ENCODE measurements at regions not wholly inside any gene's neighbourhood (a gene's known extent, or its start where the extent isn't known, plus 50 kb on each side); places are given as distances from the start of the nearest gene placed in this dataset.

DNA sequence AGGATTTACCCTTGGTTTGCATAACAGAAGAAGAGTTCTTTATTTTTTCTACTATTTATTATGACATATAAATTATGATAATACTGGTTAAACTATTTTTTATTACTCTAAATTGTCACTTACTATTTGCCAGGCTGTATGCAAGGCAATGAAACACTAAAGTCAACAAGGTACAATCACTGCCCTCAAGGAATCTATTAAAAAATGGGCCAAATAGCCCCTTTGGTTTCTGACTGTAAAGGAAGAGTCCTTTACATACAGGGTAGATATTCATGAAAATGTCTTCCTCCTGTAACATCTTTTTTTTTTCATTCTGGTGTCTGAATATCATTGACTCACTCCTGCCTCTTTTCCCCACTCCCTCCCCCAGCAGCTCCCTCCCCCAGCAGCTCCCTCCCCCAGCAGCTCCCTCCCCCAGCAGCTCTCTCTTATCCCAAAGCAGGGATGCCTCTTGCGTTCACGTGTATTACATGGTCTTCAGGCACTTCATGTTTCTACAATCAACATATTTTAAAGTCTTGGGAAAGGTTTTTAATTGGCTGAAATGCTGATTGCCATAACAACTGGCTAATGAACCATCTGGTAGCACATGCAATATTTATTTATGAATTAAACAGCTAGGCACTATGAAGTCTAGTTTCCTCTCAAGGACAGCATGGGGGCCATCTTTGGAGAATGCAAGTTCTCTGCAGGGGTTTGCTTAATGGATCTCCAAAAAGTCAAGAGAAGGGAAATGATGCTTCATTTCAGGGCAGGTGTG lies 400.4 kb upstream of the PLXNA2 start:
- Histone ChIP-seq H3K27me3 (ENCODE audit: low read length) (no peaks in the 10 kb centered on the region), H3K4me3 (ENCODE audit: insufficient read depth, low read length, poor library complexity, severe bottlenecking) (no peak overlapping the region), H3K9me3 (ENCODE audit: insufficient read depth, low read length) (no peaks in the 10 kb centered on the region), H3K9me2 (replicated peaks; ENCODE audit: insufficient read depth, low read length) (no peaks in the 10 kb centered on the region), H3K36me3 (ENCODE audit: low read length) (no peaks in the 10 kb centered on the region), H3K9ac (ENCODE audit: low read length) (no peak overlapping the region), H3K79me2 (ENCODE audit: insufficient read depth, low read length) (no peaks in the 10 kb centered on the region), H3F3A (ENCODE audit: insufficient read depth) (no peaks in the 10 kb centered on the region), H3K4me2 (ENCODE audit: low read depth, low read length, poor library complexity, severe bottlenecking) (no peak overlapping the region), H2AFZ (ENCODE audit: low read depth, low read length, severe bottlenecking) (no peak overlapping the region), H3K27ac (ENCODE audit: low read depth, low read length) (no peak overlapping the region), H4K20me1 (ENCODE audit: low read depth, low read length) (no peaks in the 10 kb centered on the region)
- TF ChIP-seq EZH2phosphoT487 (conservative IDR thresholded peaks at IDR 0.05; ENCODE audit: low read length): no peak
- TF ChIP-seq, protein P1, sequence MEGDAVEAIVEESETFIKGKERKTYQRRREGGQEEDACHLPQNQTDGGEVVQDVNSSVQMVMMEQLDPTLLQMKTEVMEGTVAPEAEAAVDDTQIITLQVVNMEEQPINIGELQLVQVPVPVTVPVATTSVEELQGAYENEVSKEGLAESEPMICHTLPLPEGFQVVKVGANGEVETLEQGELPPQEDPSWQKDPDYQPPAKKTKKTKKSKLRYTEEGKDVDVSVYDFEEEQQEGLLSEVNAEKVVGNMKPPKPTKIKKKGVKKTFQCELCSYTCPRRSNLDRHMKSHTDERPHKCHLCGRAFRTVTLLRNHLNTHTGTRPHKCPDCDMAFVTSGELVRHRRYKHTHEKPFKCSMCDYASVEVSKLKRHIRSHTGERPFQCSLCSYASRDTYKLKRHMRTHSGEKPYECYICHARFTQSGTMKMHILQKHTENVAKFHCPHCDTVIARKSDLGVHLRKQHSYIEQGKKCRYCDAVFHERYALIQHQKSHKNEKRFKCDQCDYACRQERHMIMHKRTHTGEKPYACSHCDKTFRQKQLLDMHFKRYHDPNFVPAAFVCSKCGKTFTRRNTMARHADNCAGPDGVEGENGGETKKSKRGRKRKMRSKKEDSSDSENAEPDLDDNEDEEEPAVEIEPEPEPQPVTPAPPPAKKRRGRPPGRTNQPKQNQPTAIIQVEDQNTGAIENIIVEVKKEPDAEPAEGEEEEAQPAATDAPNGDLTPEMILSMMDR (IDR thresholded peaks at IDR 0.05; ENCODE audit: insufficient read depth, low read length, poor library complexity, severe bottlenecking): no peak

DNA sequence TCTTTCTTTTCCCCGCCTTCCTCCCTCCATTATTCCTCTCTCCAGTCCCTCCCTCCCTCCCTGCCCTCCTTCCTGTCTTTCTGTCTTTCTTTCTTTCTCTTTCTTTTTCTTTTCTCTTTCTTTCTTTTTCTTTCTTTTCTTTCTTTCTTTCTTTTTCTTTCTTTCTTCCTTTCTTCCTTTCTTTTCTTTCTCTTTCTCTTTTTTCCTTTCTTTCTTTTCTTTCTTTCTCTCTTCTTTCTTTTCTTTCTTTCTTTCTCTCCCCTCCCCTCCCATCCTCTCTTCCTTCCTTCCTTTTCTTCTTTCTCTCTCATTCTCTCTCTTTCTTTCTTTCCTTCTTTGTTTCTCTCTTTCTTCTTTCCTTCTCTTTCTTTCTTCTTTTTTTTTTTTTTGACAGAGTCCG lies 402.2 kb upstream of the PLXNA2 start:
- no peaks in the 10 kb centered on the region for H3K27me3 ChIP-seq (ENCODE audit: low read length)
- H3K4me3 ChIP-seq (ENCODE audit: insufficient read depth, low read length, poor library complexity, severe bottlenecking): no peak overlapping the region
- no peaks in the 10 kb centered on the region for H3K9me3 ChIP-seq (ENCODE audit: insufficient read depth, low read length)
- H3K36me3 ChIP-seq (ENCODE audit: low read length): no peaks in the 10 kb centered on the region
- no peak overlapping the region for H3K9ac ChIP-seq (ENCODE audit: low read length)
- H3K79me2 ChIP-seq (ENCODE audit: insufficient read depth, low read length): no peaks in the 10 kb centered on the region
- H3K9me2 ChIP-seq (replicated peaks; ENCODE audit: insufficient read depth, low read length): no peaks in the 10 kb centered on the region
- TF ChIP-seq, protein P1 (IDR thresholded peaks at IDR 0.05; ENCODE audit: insufficient read depth, low read length, poor library complexity, severe bottlenecking): no peak
- no peak for TF ChIP-seq EZH2phosphoT487 (conservative IDR thresholded peaks at IDR 0.05; ENCODE audit: low read length)
- H3K27ac ChIP-seq (ENCODE audit: low read depth, low read length): no peak overlapping the region
- H3F3A ChIP-seq (ENCODE audit: insufficient read depth): no peaks in the 10 kb centered on the region
- H3K4me2 ChIP-seq (ENCODE audit: low read depth, low read length, poor library complexity, severe bottlenecking): no peak overlapping the region
- H2AFZ ChIP-seq (ENCODE audit: low read depth, low read length, severe bottlenecking): no peak overlapping the region
- no peaks in the 10 kb centered on the region for H4K20me1 ChIP-seq (ENCODE audit: low read depth, low read length)

DNA sequence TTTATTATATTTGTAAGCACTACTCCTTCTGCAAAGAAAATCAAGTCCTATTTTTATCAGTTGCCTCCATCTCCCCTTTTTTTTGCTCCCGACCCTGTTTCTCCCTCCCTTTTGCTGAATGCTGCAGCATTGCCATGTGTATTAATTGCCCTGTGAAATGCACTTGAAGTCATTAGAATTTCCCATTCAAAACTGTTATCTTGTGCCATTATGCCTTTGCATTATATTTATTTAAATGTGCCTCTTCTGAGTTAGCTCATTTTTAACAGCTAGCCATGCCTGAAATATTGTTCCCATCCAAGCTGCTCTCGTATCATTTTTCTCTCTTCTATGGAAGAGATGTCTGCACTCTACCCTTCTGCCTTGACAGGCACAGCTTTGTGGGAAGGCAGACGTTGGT lies 404.0 kb upstream of the PLXNA2 start:
- Histone ChIP-seq H2AFZ (ENCODE audit: low read depth, low read length, severe bottlenecking) (no peak overlapping the region), H3K27me3 (ENCODE audit: low read length) (no peaks in the 10 kb centered on the region), H4K20me1 (ENCODE audit: low read depth, low read length) (no peaks in the 10 kb centered on the region), H3K4me3 (ENCODE audit: insufficient read depth, low read length, poor library complexity, severe bottlenecking) (no peak overlapping the region), H3K9ac (ENCODE audit: low read length) (no peak overlapping the region), H3K79me2 (ENCODE audit: insufficient read depth, low read length) (no peaks in the 10 kb centered on the region), H3K9me2 (replicated peaks; ENCODE audit: insufficient read depth, low read length) (no peaks in the 10 kb centered on the region), H3K36me3 (ENCODE audit: low read length) (no peaks in the 10 kb centered on the region), H3F3A (ENCODE audit: insufficient read depth) (no peaks in the 10 kb centered on the region), H3K4me2 (ENCODE audit: low read depth, low read length, poor library complexity, severe bottlenecking) (no peak overlapping the region), H3K27ac (ENCODE audit: low read depth, low read length) (no peak overlapping the region), H3K9me3 (ENCODE audit: insufficient read depth, low read length) (no peaks in the 10 kb centered on the region)
- TF ChIP-seq EZH2phosphoT487 (conservative IDR thresholded peaks at IDR 0.05; ENCODE audit: low read length): no peak
- TF ChIP-seq, protein P1 (IDR thresholded peaks at IDR 0.05; ENCODE audit: insufficient read depth, low read length, poor library complexity, severe bottlenecking): no peak

Measured in SU-DHL-6 (cell line).